H1 (cell line): ENCODE measurements at regions not wholly inside any gene's neighbourhood (a gene's known extent, or its start where the extent isn't known, plus 50 kb on each side); places are given as distances from the start of the nearest gene placed in this dataset.

Experiments used
- CTCF ChIA-PET: fragments of 300-600 bp; sonication (Branson Sonifier 250); formaldehyde crosslinking; loops from one replicate; lab custom pipeline; 2021; ENCODE audit not compliant: partially characterized antibody; lab: Charles Lee
- POLR2A ChIA-PET: fragments of 300-600 bp; sonication (Branson Sonifier 250); formaldehyde crosslinking; loops from one replicate; lab custom pipeline; 2021; ENCODE audit warnings: inconsistent platforms; ENCODE audit not compliant: partially characterized antibody; lab: Charles Lee
- DNase-seq, 2 experiments: peaks; one replicate each; pipeline versions ENCODE4 v3.0.0 to v3.0.0-alpha.2; 2010 to 2022; ENCODE audit warnings: low spot score in 2 of 2, low read depth in 1 of 2, mixed read lengths in 1 of 2
- FAIRE-seq: peaks from 2 replicates; lab custom pipeline; 2011; peaks lifted over from hg19 to GRCh38; lab: Jason Lieb, UNC
- H2AFZ ChIP-seq: 2 replicates; pipeline ENCODE4 v1.8.1; 2012; ENCODE audit warnings: low read length, inconsistent platforms
- H2AK5ac ChIP-seq: 2 replicates; pipeline ENCODE4 v1.6.1; 2013; ENCODE audit warnings: low read depth, low read length
- H2BK120ac ChIP-seq: replicated peaks from 2 replicates; pipeline ENCODE3; 2013; ENCODE audit warnings: low read depth, low read length, inconsistent platforms
- H2BK12ac ChIP-seq: 2 replicates; pipeline ENCODE4 v1.6.1; 2013; ENCODE audit warnings: low read depth, low read length
- H2BK15ac ChIP-seq: 2 replicates; pipeline ENCODE4 v1.6.1; 2013; ENCODE audit warnings: low read length
- H2BK20ac ChIP-seq: 2 replicates; pipeline ENCODE4 v1.6.1; 2013; ENCODE audit warnings: low read length
- H2BK5ac ChIP-seq: 2 replicates; pipeline ENCODE4 v1.6.1; 2013; ENCODE audit warnings: low read depth, low read length
- H3K14ac ChIP-seq: 2 replicates; pipeline ENCODE4 v1.6.1; 2013; ENCODE audit warnings: inconsistent platforms; ENCODE audit not compliant: insufficient read length
- H3K18ac ChIP-seq: 2 replicates; pipeline ENCODE4 v1.6.1; 2013; ENCODE audit warnings: low read length; ENCODE audit errors: extremely low read depth
- H3K23ac ChIP-seq: 2 replicates; pipeline ENCODE4 v1.6.1; 2013; ENCODE audit warnings: inconsistent platforms; ENCODE audit not compliant: insufficient read length
- H3K23me2 ChIP-seq: 2 replicates; pipeline ENCODE4 v1.6.1; 2013; ENCODE audit warnings: low read depth, low read length
- H3K27ac ChIP-seq: 2 replicates; pipeline ENCODE4 v1.6.1; 2011; ENCODE audit warnings: low read depth, low read length, inconsistent platforms
- H3K27me3 ChIP-seq, 4 experiments: replicated peaks in 1 of 4; 1 replicate in 1 of 4; 2 replicates in 3 of 4; pipeline versions ENCODE4 v1.6.1 to v1.8.1; 2011 to 2013; ENCODE audit warnings: low read length in 3 of 4, mild to moderate bottlenecking in 3 of 4, inconsistent platforms in 2 of 4, mixed read lengths in 2 of 4, moderate library complexity in 1 of 4; ENCODE audit not compliant: control insufficient read depth in 3 of 4, insufficient read depth in 3 of 4; ENCODE audit errors: extremely low read depth in 1 of 4
- H3K36me3 ChIP-seq, 4 experiments: 2 replicates each; pipeline versions ENCODE4 v1.6.1 to v1.8.1; 2011 to 2013; ENCODE audit warnings: mild to moderate bottlenecking in 4 of 4, low read length in 3 of 4, moderate library complexity in 2 of 4, control low read depth in 1 of 4, inconsistent platforms in 1 of 4; ENCODE audit not compliant: insufficient read depth in 4 of 4, control insufficient read depth in 2 of 4
- H3K4ac ChIP-seq: replicated peaks from 2 replicates; pipeline ENCODE3; 2013; ENCODE audit warnings: low read length, low read depth, mixed read lengths, inconsistent platforms; ENCODE audit not compliant: insufficient read length
- H3K4me1 ChIP-seq, 4 experiments: replicated peaks in 1 of 4; 1 replicate in 1 of 4; 2 replicates in 3 of 4; pipeline versions ENCODE4 v1.6.1 to v1.8.1; 2011 to 2013; ENCODE audit warnings: low read length in 3 of 4, inconsistent platforms in 2 of 4, mixed read lengths in 1 of 4; ENCODE audit not compliant: insufficient read depth in 4 of 4, control insufficient read depth in 3 of 4
- H3K4me2 ChIP-seq, 2 experiments: 2 replicates each; pipeline versions ENCODE4 v1.6.1 to v1.8.1; 2011 to 2013; ENCODE audit warnings: low read depth in 2 of 2, low read length in 2 of 2, control low read depth in 1 of 2, inconsistent platforms in 1 of 2, mild to moderate bottlenecking in 1 of 2; ENCODE audit not compliant: insufficient read depth in 1 of 2
- H3K4me3 ChIP-seq, 4 experiments: fragments of 200-600, 300-600 bp in 1 of 4; sonication (generic), shearing (Covaris generic), sonication (Bioruptor Twin) in 1 of 4; 2 replicates each; pipeline versions ENCODE4 v1.5.1 to v1.8.1; 2011 to 2016; ENCODE audit warnings: low read length in 4 of 4, low read depth in 3 of 4, control low read depth in 2 of 4, inconsistent platforms in 2 of 4, mild to moderate bottlenecking in 2 of 4, mixed read lengths in 1 of 4, moderate library complexity in 1 of 4; ENCODE audit not compliant: insufficient read depth in 2 of 4; ENCODE audit errors: extremely low read depth in 1 of 4
- H3K56ac ChIP-seq: replicated peaks from 2 replicates; pipeline ENCODE3; 2013; ENCODE audit warnings: low read depth, mild to moderate bottlenecking, mixed read lengths, low read length, inconsistent platforms; ENCODE audit not compliant: insufficient read length
- H3K79me1 ChIP-seq: 2 replicates; pipeline ENCODE4 v1.6.1; 2013; ENCODE audit warnings: low read depth, low read length, control low read depth
- H3K79me2 ChIP-seq, 2 experiments: 2 replicates each; pipeline versions ENCODE4 v1.6.1 to v1.8.1; 2012 to 2013; ENCODE audit warnings: low read length in 2 of 2, mild to moderate bottlenecking in 2 of 2, inconsistent platforms in 1 of 2; ENCODE audit not compliant: insufficient read depth in 2 of 2, control insufficient read depth in 1 of 2
- H3K9ac ChIP-seq, 4 experiments: replicated peaks in 1 of 4; 1 replicate in 1 of 4; 2 replicates in 3 of 4; pipeline versions ENCODE4 v1.6.1 to v1.8.1; 2011 to 2013; ENCODE audit warnings: low read depth in 3 of 4, low read length in 3 of 4, control low read depth in 2 of 4, mild to moderate bottlenecking in 2 of 4, moderate library complexity in 2 of 4, inconsistent platforms in 1 of 4; ENCODE audit errors: extremely low read depth in 1 of 4
- H3K9me3 ChIP-seq, 2 experiments: 2 replicates each; pipeline versions ENCODE4 v1.6.1 to v1.8.1; 2012 to 2013; ENCODE audit warnings: mild to moderate bottlenecking in 2 of 2, moderate library complexity in 2 of 2, control low read depth in 1 of 2, inconsistent platforms in 1 of 2, low read depth in 1 of 2, low read length in 1 of 2, mixed read lengths in 1 of 2; ENCODE audit not compliant: insufficient read depth in 2 of 2
- H4K20me1 ChIP-seq, 2 experiments: replicated peaks in 1 of 2; 2 replicates each; pipeline versions ENCODE3 to v1.8.1; 2011 to 2013; ENCODE audit warnings: inconsistent platforms in 2 of 2, low read length in 2 of 2, mild to moderate bottlenecking in 1 of 2; ENCODE audit not compliant: insufficient read depth in 2 of 2, control insufficient read depth in 1 of 2
- H4K5ac ChIP-seq: 2 replicates; pipeline ENCODE4 v1.6.1; 2013; ENCODE audit warnings: low read length, low read depth, mixed read lengths, inconsistent platforms; ENCODE audit not compliant: insufficient read length
- H4K8ac ChIP-seq: 2 replicates; pipeline ENCODE4 v1.8.0; 2013; ENCODE audit warnings: mild to moderate bottlenecking, moderate library complexity, low read length, inconsistent platforms; ENCODE audit not compliant: insufficient read depth; ENCODE audit errors: extremely low read depth
- H4K91ac ChIP-seq: replicated peaks from 2 replicates; pipeline ENCODE3; 2013; ENCODE audit warnings: low read length, mixed read lengths, inconsistent platforms; ENCODE audit not compliant: insufficient read length
- CEBPB ChIP-seq: IDR thresholded peaks from 2 replicates; pipeline ENCODE4 v1.6.1; 2012; ENCODE audit warnings: low read depth, low read length
- CHD1 ChIP-seq: IDR thresholded peaks from 2 replicates; pipeline ENCODE4 v1.6.1; 2012; ENCODE audit warnings: low read depth, low read length, improper control_type of control experiment
- CTBP2 ChIP-seq: IDR thresholded peaks from 2 replicates; pipeline ENCODE4 v1.7.0; 2011; ENCODE audit warnings: borderline replicate concordance, mild to moderate bottlenecking, moderate library complexity, mixed read lengths, low read length; ENCODE audit not compliant: insufficient read depth, insufficient read length
- HDAC2 ChIP-seq, 2 experiments: fragments of 300-600 bp in 1 of 2; sonication (generic) in 1 of 2; IDR thresholded peaks; 2 replicates each; pipeline ENCODE4 v1.6.1; 2011 to 2012; ENCODE audit warnings: low read depth in 2 of 2, low read length in 2 of 2, mild to moderate bottlenecking in 2 of 2, moderate library complexity in 2 of 2, borderline replicate concordance in 1 of 2, inconsistent platforms in 1 of 2
- JUN ChIP-seq: IDR thresholded peaks from 2 replicates; pipeline ENCODE4 v1.6.1; 2011; ENCODE audit warnings: low read depth, mild to moderate bottlenecking, improper control_type of control experiment, low read length
- NRF1 ChIP-seq: IDR thresholded peaks from 2 replicates; pipeline ENCODE4 v1.6.1; 2011; ENCODE audit warnings: mild to moderate bottlenecking, low read depth, low read length, improper control_type of control experiment
- RAD21 ChIP-seq, 2 experiments: IDR thresholded peaks in 1 of 2; conservative IDR thresholded peaks in 1 of 2; 2 replicates each; pipeline ENCODE4 v1.6.1; 2011; ENCODE audit warnings: low read depth in 2 of 2, low read length in 2 of 2, improper control_type of control experiment in 1 of 2, inconsistent platforms in 1 of 2, mild to moderate bottlenecking in 1 of 2, moderate library complexity in 1 of 2
- SIX5 ChIP-seq: IDR thresholded peaks from 2 replicates; pipeline ENCODE4 v1.6.1; 2011; ENCODE audit warnings: mild to moderate bottlenecking, low read depth, low read length
- WGBS, 2 experiments: shearing (Covaris generic) in 1 of 2; methylation state at CpG; one replicate each; pipeline versions ENCODE4 v1.1.6 to v1.1.7; 2013 to 2015; ENCODE audit warnings: low lambda C conversion rate in 2 of 2, mixed read lengths in 2 of 2, inconsistent platforms in 1 of 2, low coverage in 1 of 2, missing lambda C conversion rate in 1 of 2; ENCODE audit not compliant: insufficient replicate concordance in 2 of 2, insufficient coverage in 1 of 2, insufficient read length in 1 of 2; ENCODE audit errors: extremely low coverage in 1 of 2, missing lambda C conversion rate in 1 of 2; 5-methylcytosine and 5-hydroxymethylcytosine counted together

- H3K14ac ChIP-seq = no peak overlapping the region
- no peak overlapping the region for H3K56ac ChIP-seq
- no peaks in the 10 kb centered on the region; the same call in 1 of the 2 replicates for H3K23me2 ChIP-seq
- H2AK5ac ChIP-seq = no peak overlapping the region
- no peak overlapping the region for H4K5ac ChIP-seq
- no peak overlapping the region for H2BK20ac ChIP-seq
- H3K18ac ChIP-seq = no peak overlapping the region
- TF ChIP-seq CHD1 = no peak
- no peak for TF ChIP-seq RAD21 (IDR thresholded peaks at IDR 0.05 in 1 of 2, conservative IDR thresholded peaks at IDR 0.05 in 1 of 2; ENCODE audit: low read depth in 2 of 2, low read length in 2 of 2)
- TF ChIP-seq SIX5 = no peak
- no peak for TF ChIP-seq NRF1
- no peak for TF ChIP-seq CEBPB
- TF ChIP-seq JUN = no peak
- TF ChIP-seq HDAC2 (IDR thresholded peaks at IDR 0.05; ENCODE audit: borderline replicate concordance in 1 of 2, low read depth in 2 of 2, low read length in 2 of 2) = no peak
- no peak for TF ChIP-seq CTBP2
- TF ChIP-seq, all 59 proteins: peak for 0
- Histone ChIP-seq H3K4me1 (no peaks in the 10 kb centered on the region), H2BK15ac (no peak overlapping the region), H3K9ac (no peak overlapping the region), H2BK5ac (no peak overlapping the region), H3K23ac (no peak overlapping the region), H3K9me3 (no peaks in the 10 kb centered on the region), H4K20me1 (no peaks in the 10 kb centered on the region), H3K4me3 (no peak overlapping the region), H3K27me3 (peaks cover 0 to 1% (median 0%) of the 10 kb centered on the region in 4 experiments; a peak in 1 of 7 replicates), H3K4me2 (no peak overlapping the region), H3K36me3 (no peaks in the 10 kb centered on the region), H3K79me1 (no peaks in the 10 kb centered on the region), H3K27ac (no peak overlapping the region), H2BK120ac (no peak overlapping the region), H4K91ac (no peak overlapping the region), H3K79me2 (no peaks in the 10 kb centered on the region), H3K4ac (no peak overlapping the region), H2BK12ac (no peak overlapping the region), H2AFZ (no peak overlapping the region), H4K8ac (no peak overlapping the region)
- 94% methylated on average over 5 of the region's 5 CpGs; no CpG with 5 or more reads in 1 of the 2 experiments for WGBS, 2 experiments
- DNase-seq (no peak), FAIRE-seq (no peak)
- ChIA-PET CTCF (no interaction called here), POLR2A (no interaction called here)
These were observed 564.3 kb downstream of the USP25 start for GRCh38 chr21:16294128-16294527.
